GM13977 (cell line): ENCODE measurements at regions not wholly inside any gene's neighbourhood (a gene's known extent, or its start where the extent isn't known, plus 50 kb on each side); places are given as distances from the start of the nearest gene placed in this dataset.

ENCODE experiments used
- DNase-seq: peaks from one replicate; pipeline ENCODE4 v3.0.0; 2012; ENCODE audit warnings: low spot score
- in situ Hi-C: fragments of 300-500 bp; cut with MboI; formaldehyde crosslinking; loops from one replicate; pipeline ENCODE4 v1.12.0; 2022; ENCODE audit warnings: low sequenced_read_pairs, low pct_unique_long_range_greater_than_20kb, mixed read lengths, inconsistent platforms; ENCODE audit not compliant: unreplicated experiment
- TF ChIP-seq, protein P1 (sequence below): IDR thresholded peaks from 2 replicates; pipeline ENCODE4 v1.5.1; 2012; ENCODE audit warnings: mild to moderate bottlenecking, control low read depth; ENCODE audit not compliant: insufficient read depth; ENCODE audit errors: extremely low read depth, missing control alignments

- TF ChIP-seq, protein P1, sequence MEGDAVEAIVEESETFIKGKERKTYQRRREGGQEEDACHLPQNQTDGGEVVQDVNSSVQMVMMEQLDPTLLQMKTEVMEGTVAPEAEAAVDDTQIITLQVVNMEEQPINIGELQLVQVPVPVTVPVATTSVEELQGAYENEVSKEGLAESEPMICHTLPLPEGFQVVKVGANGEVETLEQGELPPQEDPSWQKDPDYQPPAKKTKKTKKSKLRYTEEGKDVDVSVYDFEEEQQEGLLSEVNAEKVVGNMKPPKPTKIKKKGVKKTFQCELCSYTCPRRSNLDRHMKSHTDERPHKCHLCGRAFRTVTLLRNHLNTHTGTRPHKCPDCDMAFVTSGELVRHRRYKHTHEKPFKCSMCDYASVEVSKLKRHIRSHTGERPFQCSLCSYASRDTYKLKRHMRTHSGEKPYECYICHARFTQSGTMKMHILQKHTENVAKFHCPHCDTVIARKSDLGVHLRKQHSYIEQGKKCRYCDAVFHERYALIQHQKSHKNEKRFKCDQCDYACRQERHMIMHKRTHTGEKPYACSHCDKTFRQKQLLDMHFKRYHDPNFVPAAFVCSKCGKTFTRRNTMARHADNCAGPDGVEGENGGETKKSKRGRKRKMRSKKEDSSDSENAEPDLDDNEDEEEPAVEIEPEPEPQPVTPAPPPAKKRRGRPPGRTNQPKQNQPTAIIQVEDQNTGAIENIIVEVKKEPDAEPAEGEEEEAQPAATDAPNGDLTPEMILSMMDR, result no peak
- in situ Hi-C loops, result no loop called here
- no peak for DNase-seq
These were observed 571.7 kb upstream of the SLC35B3 start for GRCh38 chr6:9007027-9007426.

GRCh38 chr6:9002833-9003232 lies 567.5 kb upstream of the SLC35B3 start:
- DNase-seq, result no peak
- TF ChIP-seq, protein P1, result no peak
- in situ Hi-C loops, result no loop called here

GRCh38 chr6:8995156-8995555 lies 559.8 kb upstream of the SLC35B3 start:
- DNase-seq, result no peak
- TF ChIP-seq, protein P1, result no peak
- in situ Hi-C loops, result loop anchor here (25.0 kb wide), 1 partner anchor 1442 kb away; no protein-coding TSS in a partner anchor

- TF ChIP-seq, protein P1, result no peak
- in situ Hi-C loops, result loop anchor here (25.0 kb wide), 1 partner anchor 1444 kb away; no protein-coding TSS in a partner anchor
These were observed 557.8 kb upstream of the SLC35B3 start for GRCh38 chr6:8993111-8993510.

DNA sequence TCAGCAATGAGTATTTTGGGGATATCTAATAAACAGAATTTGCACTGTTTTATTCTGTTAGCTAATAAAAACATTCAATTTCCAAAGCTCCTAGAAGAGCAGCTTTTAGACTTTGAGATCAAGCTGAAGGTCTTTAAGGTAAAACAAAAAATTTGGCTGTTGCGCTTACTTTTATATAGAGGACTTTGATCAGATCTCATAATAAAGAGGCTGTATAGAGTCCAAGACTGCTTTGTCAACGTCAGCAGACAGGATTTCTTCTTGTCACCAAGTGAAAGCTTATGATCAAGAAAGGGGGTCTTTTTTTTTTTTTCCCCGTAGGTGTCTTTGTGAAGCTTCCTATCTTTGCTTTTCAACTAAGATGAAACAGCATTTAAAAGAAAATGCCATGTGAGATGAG lies 556.5 kb upstream of the SLC35B3 start:
- in situ Hi-C loops, result loop anchor here (25.0 kb wide), 1 partner anchor 1445 kb away; no protein-coding TSS in a partner anchor
- DNase-seq, result no peak
- TF ChIP-seq, protein P1, result no peak

More at GRCh38 chr6:8993111-8993510, 557.8 kb upstream of the SLC35B3 start:
- DNase-seq, result no peak

GRCh38 chr6:8990075-8990474 lies 554.7 kb upstream of the SLC35B3 start:
- DNase-seq, result no peak
- TF ChIP-seq, protein P1, result no peak
- in situ Hi-C loops, result loop anchor here (25.0 kb wide), 1 partner anchor 1447 kb away; no protein-coding TSS in a partner anchor

GRCh38 chr6:8983202-8983688 lies 547.9 kb upstream of the SLC35B3 start:
- peak; percentile 34 for DNase-seq
- in situ Hi-C loops, result loop anchor here (25.0 kb wide), 1 partner anchor 1454 kb away; no protein-coding TSS in a partner anchor
- TF ChIP-seq, protein P1, result peak; percentile 91
